ENCODE measurements at regions not wholly inside any gene's neighbourhood (a gene's known extent, or its start where the extent isn't known, plus 50 kb on each side); places are given as distances from the start of the nearest gene placed in this dataset.

DNA sequence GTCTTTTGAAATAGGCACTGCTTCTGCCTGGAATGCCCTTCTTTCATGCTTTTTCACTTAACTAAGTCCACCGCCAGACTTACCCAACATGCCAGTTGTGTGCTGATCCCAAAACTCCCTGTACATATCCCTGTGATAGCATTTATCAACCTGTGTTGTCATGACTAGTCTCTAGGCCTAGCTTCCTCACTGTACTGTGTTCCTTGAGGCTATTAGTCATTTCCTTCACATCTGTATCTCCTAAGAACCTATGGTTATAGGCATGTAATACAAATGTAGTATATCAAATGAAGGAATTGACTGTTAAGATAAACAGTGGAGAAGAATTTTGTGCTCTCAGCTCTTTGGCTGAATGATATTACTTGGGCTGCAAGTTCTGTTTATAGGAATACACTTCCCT, 184.3 kb downstream of the CYRIA start (continued):
- TF ChIP-seq, protein P1, sequence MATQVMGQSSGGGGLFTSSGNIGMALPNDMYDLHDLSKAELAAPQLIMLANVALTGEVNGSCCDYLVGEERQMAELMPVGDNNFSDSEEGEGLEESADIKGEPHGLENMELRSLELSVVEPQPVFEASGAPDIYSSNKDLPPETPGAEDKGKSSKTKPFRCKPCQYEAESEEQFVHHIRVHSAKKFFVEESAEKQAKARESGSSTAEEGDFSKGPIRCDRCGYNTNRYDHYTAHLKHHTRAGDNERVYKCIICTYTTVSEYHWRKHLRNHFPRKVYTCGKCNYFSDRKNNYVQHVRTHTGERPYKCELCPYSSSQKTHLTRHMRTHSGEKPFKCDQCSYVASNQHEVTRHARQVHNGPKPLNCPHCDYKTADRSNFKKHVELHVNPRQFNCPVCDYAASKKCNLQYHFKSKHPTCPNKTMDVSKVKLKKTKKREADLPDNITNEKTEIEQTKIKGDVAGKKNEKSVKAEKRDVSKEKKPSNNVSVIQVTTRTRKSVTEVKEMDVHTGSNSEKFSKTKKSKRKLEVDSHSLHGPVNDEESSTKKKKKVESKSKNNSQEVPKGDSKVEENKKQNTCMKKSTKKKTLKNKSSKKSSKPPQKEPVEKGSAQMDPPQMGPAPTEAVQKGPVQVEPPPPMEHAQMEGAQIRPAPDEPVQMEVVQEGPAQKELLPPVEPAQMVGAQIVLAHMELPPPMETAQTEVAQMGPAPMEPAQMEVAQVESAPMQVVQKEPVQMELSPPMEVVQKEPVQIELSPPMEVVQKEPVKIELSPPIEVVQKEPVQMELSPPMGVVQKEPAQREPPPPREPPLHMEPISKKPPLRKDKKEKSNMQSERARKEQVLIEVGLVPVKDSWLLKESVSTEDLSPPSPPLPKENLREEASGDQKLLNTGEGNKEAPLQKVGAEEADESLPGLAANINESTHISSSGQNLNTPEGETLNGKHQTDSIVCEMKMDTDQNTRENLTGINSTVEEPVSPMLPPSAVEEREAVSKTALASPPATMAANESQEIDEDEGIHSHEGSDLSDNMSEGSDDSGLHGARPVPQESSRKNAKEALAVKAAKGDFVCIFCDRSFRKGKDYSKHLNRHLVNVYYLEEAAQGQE (IDR thresholded peaks at IDR 0.05): no peak
- TF ChIP-seq RXRA (IDR thresholded peaks at IDR 0.05) (no peak), FOXA2 (IDR thresholded peaks at IDR 0.05) (no peak), NR2F2 (IDR thresholded peaks at IDR 0.05) (no peak), TAF1 (conservative IDR thresholded peaks at IDR 0.05) (no peak), HNF4G (IDR thresholded peaks at IDR 0.05) (no peak), SP1 (IDR thresholded peaks at IDR 0.05) (no peak), GABPA (IDR thresholded peaks at IDR 0.05 in 1 of 2, conservative IDR thresholded peaks at IDR 0.05 in 1 of 2) (no peak)
- TF ChIP-seq, protein P2, sequence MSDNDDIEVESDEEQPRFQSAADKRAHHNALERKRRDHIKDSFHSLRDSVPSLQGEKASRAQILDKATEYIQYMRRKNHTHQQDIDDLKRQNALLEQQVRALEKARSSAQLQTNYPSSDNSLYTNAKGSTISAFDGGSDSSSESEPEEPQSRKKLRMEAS (IDR thresholded peaks at IDR 0.05): no peak
- TF ChIP-seq, protein P3, sequence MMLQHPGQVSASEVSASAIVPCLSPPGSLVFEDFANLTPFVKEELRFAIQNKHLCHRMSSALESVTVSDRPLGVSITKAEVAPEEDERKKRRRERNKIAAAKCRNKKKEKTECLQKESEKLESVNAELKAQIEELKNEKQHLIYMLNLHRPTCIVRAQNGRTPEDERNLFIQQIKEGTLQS (IDR thresholded peaks at IDR 0.05): no peak

DNA sequence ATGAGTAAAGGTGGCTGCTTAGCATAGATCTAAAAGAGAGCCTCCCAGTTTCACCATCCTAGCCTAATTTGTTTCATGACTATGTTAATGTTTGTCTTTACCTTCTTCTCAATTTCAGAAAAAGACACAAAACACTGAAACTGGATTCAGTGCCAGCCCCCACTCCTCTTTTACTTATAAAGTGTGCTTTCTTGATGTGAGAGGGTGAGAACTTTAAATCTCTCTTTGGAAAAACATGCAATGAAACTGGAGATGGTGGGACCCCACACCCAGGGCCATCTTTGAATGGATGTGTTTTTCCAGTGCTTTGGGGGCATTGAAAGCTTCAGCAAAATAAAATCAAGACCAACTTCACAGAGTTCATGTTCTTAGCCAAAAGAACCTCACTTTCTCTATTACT, 185.9 kb downstream of the CYRIA start:
- no peak overlapping the region for H3K4me3 ChIP-seq (ENCODE audit: low read depth in 1 of 3, low read length in 3 of 3)
- no peak for DNase-seq (ENCODE audit: low spot score)

DNA sequence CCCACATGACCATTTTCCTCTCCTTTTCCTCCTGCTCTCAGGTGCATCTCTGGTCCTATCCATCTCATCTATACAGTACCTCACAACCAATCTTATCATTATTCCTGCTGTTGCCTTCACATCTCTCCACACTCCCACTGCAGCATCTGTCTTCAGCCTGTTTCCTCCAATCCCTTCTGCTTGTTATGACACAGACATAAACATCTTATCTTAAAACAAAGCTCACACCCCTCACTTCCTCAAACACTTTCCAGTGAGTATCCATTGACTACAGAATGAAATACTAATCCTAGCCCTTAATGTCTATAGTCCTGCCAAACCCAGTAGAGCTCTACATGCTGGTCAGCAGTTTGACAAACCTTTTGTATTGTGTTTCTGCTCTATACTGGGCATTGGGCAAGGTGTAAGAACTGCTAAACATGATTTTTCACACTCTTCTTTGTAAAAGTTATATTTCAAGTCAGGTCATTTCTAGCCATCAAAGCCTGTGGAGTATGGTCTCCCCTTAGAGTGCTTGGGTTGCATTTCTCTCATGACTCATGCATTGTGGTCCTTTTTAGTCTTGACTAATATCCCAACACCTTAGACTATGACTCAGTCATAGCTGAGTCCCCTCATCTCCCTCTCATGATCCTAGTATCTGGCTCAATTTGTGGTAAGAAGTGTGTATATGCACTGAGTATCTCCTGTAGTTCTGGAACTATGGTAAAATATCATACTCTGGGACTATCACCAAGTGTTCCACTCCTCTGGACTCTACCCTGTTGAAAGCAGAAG, 187.0 kb downstream of the CYRIA start:
- no peaks in the 10 kb centered on the region for H3K27me3 ChIP-seq (ENCODE audit: control insufficient read depth in 4 of 4, insufficient read depth in 4 of 4, low read length in 3 of 4)
- no peaks in the 10 kb centered on the region for H3K9me3 ChIP-seq (ENCODE audit: control insufficient read depth in 4 of 4, low read length in 3 of 4)
- H3K36me3 ChIP-seq (ENCODE audit: control insufficient read depth in 4 of 4, insufficient read depth in 3 of 4, low read depth in 1 of 4, low read length in 3 of 4): no peaks in the 10 kb centered on the region
- no peak overlapping the region for H3K27ac ChIP-seq (ENCODE audit: low read depth in 1 of 2, low read length in 2 of 2)
- H3K9ac ChIP-seq (ENCODE audit: low read depth in 1 of 2, low read length in 2 of 2): no peak overlapping the region
- H3K4me3 ChIP-seq (ENCODE audit: low read depth in 1 of 3, low read length in 3 of 3): no peak overlapping the region
- TF ChIP-seq HNF4A (conservative IDR thresholded peaks at IDR 0.05) (peak in 1 of 2 donors; percentile 6), YY1 (IDR thresholded peaks at IDR 0.05) (no peak), RAD21 (IDR thresholded peaks at IDR 0.05) (no peak)
- no peak for DNase-seq (ENCODE audit: low spot score)
- H3K4me1 ChIP-seq (ENCODE audit: control insufficient read depth in 4 of 4, insufficient read depth in 4 of 4, low read length in 3 of 4): no peaks in the 10 kb centered on the region

More for the DNA sequence above, 185.9 kb downstream of the CYRIA start:
- TF ChIP-seq, protein P2 (IDR thresholded peaks at IDR 0.05): no peak
- TF ChIP-seq, protein P4, sequence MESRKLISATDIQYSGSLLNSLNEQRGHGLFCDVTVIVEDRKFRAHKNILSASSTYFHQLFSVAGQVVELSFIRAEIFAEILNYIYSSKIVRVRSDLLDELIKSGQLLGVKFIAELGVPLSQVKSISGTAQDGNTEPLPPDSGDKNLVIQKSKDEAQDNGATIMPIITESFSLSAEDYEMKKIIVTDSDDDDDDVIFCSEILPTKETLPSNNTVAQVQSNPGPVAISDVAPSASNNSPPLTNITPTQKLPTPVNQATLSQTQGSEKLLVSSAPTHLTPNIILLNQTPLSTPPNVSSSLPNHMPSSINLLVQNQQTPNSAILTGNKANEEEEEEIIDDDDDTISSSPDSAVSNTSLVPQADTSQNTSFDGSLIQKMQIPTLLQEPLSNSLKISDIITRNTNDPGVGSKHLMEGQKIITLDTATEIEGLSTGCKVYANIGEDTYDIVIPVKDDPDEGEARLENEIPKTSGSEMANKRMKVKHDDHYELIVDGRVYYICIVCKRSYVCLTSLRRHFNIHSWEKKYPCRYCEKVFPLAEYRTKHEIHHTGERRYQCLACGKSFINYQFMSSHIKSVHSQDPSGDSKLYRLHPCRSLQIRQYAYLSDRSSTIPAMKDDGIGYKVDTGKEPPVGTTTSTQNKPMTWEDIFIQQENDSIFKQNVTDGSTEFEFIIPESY (IDR thresholded peaks at IDR 0.05): no peak
- TF ChIP-seq HNF4A (conservative IDR thresholded peaks at IDR 0.05): no peak
- no peak for TF ChIP-seq JUND (IDR thresholded peaks at IDR 0.05)
- TF ChIP-seq SP1 (IDR thresholded peaks at IDR 0.05): no peak
- TF ChIP-seq RXRA (IDR thresholded peaks at IDR 0.05): no peak
- no peak for TF ChIP-seq GABPA (IDR thresholded peaks at IDR 0.05 in 1 of 2, conservative IDR thresholded peaks at IDR 0.05 in 1 of 2)
- Histone ChIP-seq H3K36me3 (ENCODE audit: control insufficient read depth in 4 of 4, insufficient read depth in 3 of 4, low read depth in 1 of 4, low read length in 3 of 4) (no peaks in the 10 kb centered on the region), H3K4me1 (ENCODE audit: control insufficient read depth in 4 of 4, insufficient read depth in 4 of 4, low read length in 3 of 4) (no peaks in the 10 kb centered on the region), H3K9ac (ENCODE audit: low read depth in 1 of 2, low read length in 2 of 2) (no peak overlapping the region), H3K27ac (ENCODE audit: low read depth in 1 of 2, low read length in 2 of 2) (no peak overlapping the region), H3K27me3 (ENCODE audit: control insufficient read depth in 4 of 4, insufficient read depth in 4 of 4, low read length in 3 of 4) (no peaks in the 10 kb centered on the region), H3K9me3 (ENCODE audit: control insufficient read depth in 4 of 4, low read length in 3 of 4) (no peaks in the 10 kb centered on the region)
